ENCODE measurements at regions not wholly inside any gene's neighbourhood (a gene's known extent, or its start where the extent isn't known, plus 50 kb on each side); places are given as distances from the start of the nearest gene placed in this dataset.

DNA sequence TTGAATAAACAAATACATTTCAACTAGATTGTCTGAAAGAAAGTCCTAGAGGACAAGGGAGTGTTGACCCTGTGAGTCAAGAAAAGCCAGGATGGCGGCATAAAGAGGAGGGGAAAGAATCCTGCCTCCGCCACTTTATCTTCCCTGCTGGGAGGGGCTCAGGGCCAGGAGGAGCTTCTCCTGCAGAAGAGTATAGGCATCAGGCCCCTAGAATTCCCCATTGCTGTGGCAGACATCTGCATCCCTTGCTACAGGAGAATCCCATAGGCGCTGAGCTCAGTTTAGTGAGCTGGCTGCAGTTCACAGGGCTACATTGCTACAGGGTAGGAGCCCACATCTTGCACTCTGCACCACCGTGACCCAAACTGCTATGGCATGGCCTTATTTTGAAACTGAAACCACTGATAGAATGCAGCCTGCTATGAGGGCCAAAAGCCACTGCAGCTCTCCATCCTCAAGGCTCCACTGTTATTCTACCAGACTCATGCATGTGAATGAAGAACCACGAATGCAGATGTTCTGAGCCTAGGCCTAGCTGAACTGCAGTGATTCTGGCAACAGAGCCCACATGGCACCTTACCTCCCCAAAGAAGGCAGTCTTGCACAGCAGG is 941.4 kb upstream of the CTNND2 start:
- Histone ChIP-seq H2AFZ (ENCODE audit: low read length) (peak overlapping the region; percentile 65; the same call in 1 of the 2 replicates), H3K23ac (ENCODE audit: insufficient read length) (no peak overlapping the region), H2BK20ac (ENCODE audit: low read length) (0 out of 2 replicates have a peak overlapping the region, but pooled peaks have one; percentile 41), H3K4me3 (ENCODE audit: extremely low read depth in 1 of 4, insufficient read depth in 2 of 4, low read depth in 3 of 4, low read length in 4 of 4) (no peak overlapping the region), H3K79me2 (ENCODE audit: control insufficient read depth in 1 of 2, insufficient read depth in 2 of 2, low read length in 2 of 2) (no peaks in the 10 kb centered on the region), H3K36me3 (ENCODE audit: control insufficient read depth in 2 of 4, insufficient read depth in 4 of 4, low read length in 3 of 4) (no peaks in the 10 kb centered on the region), H3K4me2 (ENCODE audit: insufficient read depth in 1 of 2, low read depth in 2 of 2, low read length in 2 of 2) (no peak overlapping the region), H3K9ac (replicated peaks in 1 of 4; ENCODE audit: extremely low read depth in 1 of 4, low read depth in 3 of 4, low read length in 3 of 4) (no peak overlapping the region), H4K5ac (ENCODE audit: insufficient read length, low read depth, low read length) (no peak overlapping the region), H3K79me1 (ENCODE audit: low read depth, low read length) (no peaks in the 10 kb centered on the region), H3K27ac (ENCODE audit: low read depth, low read length) (no peak overlapping the region), H3K56ac (replicated peaks; ENCODE audit: insufficient read length, low read depth, low read length) (no peak overlapping the region), H4K20me1 (replicated peaks in 1 of 2; ENCODE audit: control insufficient read depth in 1 of 2, insufficient read depth in 2 of 2, low read length in 2 of 2) (no peaks in the 10 kb centered on the region), H3K4me1 (replicated peaks in 1 of 4; ENCODE audit: control insufficient read depth in 3 of 4, insufficient read depth in 4 of 4, low read length in 3 of 4) (peaks cover 0 to 7% (median 2%) of the 10 kb centered on the region in 4 experiments; a peak in 3 of 7 replicates), H3K9me3 (ENCODE audit: insufficient read depth in 2 of 2, low read depth in 1 of 2, low read length in 1 of 2) (no peaks in the 10 kb centered on the region), H3K4ac (replicated peaks; ENCODE audit: insufficient read length, low read depth, low read length) (no peak overlapping the region), H2BK120ac (replicated peaks; ENCODE audit: low read depth, low read length) (no peak overlapping the region), H2AK5ac (ENCODE audit: low read depth, low read length) (no peak overlapping the region), H3K14ac (ENCODE audit: insufficient read length) (no peak overlapping the region), H2BK15ac (ENCODE audit: low read length) (no peak overlapping the region), H2BK5ac (ENCODE audit: low read depth, low read length) (no peak overlapping the region), H3K27me3 (replicated peaks in 1 of 4; ENCODE audit: control insufficient read depth in 3 of 4, extremely low read depth in 1 of 4, insufficient read depth in 3 of 4, low read length in 3 of 4) (no peaks in the 10 kb centered on the region), H4K8ac (ENCODE audit: extremely low read depth, insufficient read depth, low read length) (no peak overlapping the region; the same call in 1 of the 2 replicates), H4K91ac (replicated peaks; ENCODE audit: insufficient read length, low read length) (no peak overlapping the region), H2BK12ac (ENCODE audit: low read depth, low read length) (no peak overlapping the region), H3K18ac (ENCODE audit: extremely low read depth, low read length) (no peak overlapping the region), H3K23me2 (ENCODE audit: low read depth, low read length) (no peaks in the 10 kb centered on the region)
- ChIA-PET POLR2A (ENCODE audit: partially characterized antibody) (no interaction called here), CTCF (ENCODE audit: partially characterized antibody) (interaction anchor here (0.7 kb wide), 1 partner anchor 185 kb away, joined by 3 read pairs; no protein-coding TSS in a partner anchor)
- DNase-seq (ENCODE audit: low read depth in 1 of 2, low spot score in 2 of 2) (no peak), FAIRE-seq (no peak)
- no peak for TF ChIP-seq RXRA (IDR thresholded peaks at IDR 0.05; ENCODE audit: insufficient read depth, low read depth, low read length)
- TF ChIP-seq MAX (IDR thresholded peaks at IDR 0.05): peak; percentile 20; the same call in 1 of the 2 replicates
- 81% methylated on average over 5 of the region's 5 CpGs; no CpG with 5 or more reads in 1 of the 2 experiments for WGBS, 2 experiments (ENCODE audit: extremely low coverage in 1 of 2, insufficient coverage in 1 of 2, insufficient read length in 1 of 2, insufficient replicate concordance in 2 of 2, low coverage in 1 of 2, low lambda C conversion rate in 2 of 2, missing lambda C conversion rate in 1 of 2)

Measured in H1 (cell line).